NCI-H446 (cell line): ENCODE measurements at regions not wholly inside any gene's neighbourhood (a gene's known extent, or its start where the extent isn't known, plus 50 kb on each side); places are given as distances from the start of the nearest gene placed in this dataset.
A peak's percentile ranks its signal among the peaks of the same experiment; 100 is the strongest.

ENCODE experiments used
- DNase-seq, 2 experiments: peaks; one replicate each; lab custom pipeline; 2025; lab: John Stamatoyannopoulos, UW

GRCh38 chr9:8088477-8088876 is 288.9 kb upstream of the DMAC1 start:
- no peak for DNase-seq

- no peak for DNase-seq
Measured at GRCh38 chr9:8085986-8086385, 286.4 kb upstream of the DMAC1 start.

- DNase-seq: no peak
Measured at GRCh38 chr9:8078641-8079140, 279.1 kb upstream of the DMAC1 start.

- no peak for DNase-seq
Measured at GRCh38 chr9:8074713-8075286, 275.2 kb upstream of the DMAC1 start.

- no peak for DNase-seq
Measured at GRCh38 chr9:8071445-8071798, 271.8 kb upstream of the DMAC1 start.

GRCh38 chr9:8070779-8071444 is 271.3 kb upstream of the DMAC1 start:
- no peak for DNase-seq

GRCh38 chr9:8062459-8062858 is 262.9 kb upstream of the DMAC1 start:
- no peak for DNase-seq

GRCh38 chr9:8053501-8053900 is 253.9 kb upstream of the DMAC1 start:
- DNase-seq: no peak

- DNase-seq: no peak
Measured at GRCh38 chr9:8052991-8053390, 253.4 kb upstream of the DMAC1 start.

- DNase-seq: no peak
Measured at GRCh38 chr9:8037745-8038144, 238.2 kb upstream of the DMAC1 start.

GRCh38 chr9:8036914-8037524 is 237.4 kb upstream of the DMAC1 start:
- DNase-seq: no peak

- no peak for DNase-seq
Measured at GRCh38 chr9:8033794-8034193, 234.2 kb upstream of the DMAC1 start.

- no peak for DNase-seq
Measured at GRCh38 chr9:8030095-8030494, 230.5 kb upstream of the DMAC1 start.

- DNase-seq: no peak
Measured at GRCh38 chr9:8027351-8027750, 227.8 kb upstream of the DMAC1 start.

GRCh38 chr9:8025551-8025950 is 226.0 kb upstream of the DMAC1 start:
- no peak for DNase-seq

- DNase-seq: peak in 1 of 2 experiments; percentile 35
Measured at GRCh38 chr9:8020186-8020585, 220.6 kb upstream of the DMAC1 start.

- no peak for DNase-seq
Measured at GRCh38 chr9:8019636-8020035, 220.1 kb upstream of the DMAC1 start.

GRCh38 chr9:8014997-8015682 is 215.6 kb upstream of the DMAC1 start:
- peak in 1 of 2 experiments; percentile 42 for DNase-seq

GRCh38 chr9:8012986-8013385 is 213.4 kb upstream of the DMAC1 start:
- no peak for DNase-seq

GRCh38 chr9:8011974-8012373 is 212.4 kb upstream of the DMAC1 start:
- DNase-seq: no peak

GRCh38 chr9:7996558-7996957 is 197.0 kb upstream of the DMAC1 start:
- DNase-seq: no peak

- DNase-seq: no peak
Measured at GRCh38 chr9:7988644-7989280, 189.2 kb upstream of the DMAC1 start.
